Hematopoietic multipotent progenitor cell (in vitro differentiated cells): ENCODE measurements at regions not wholly inside any gene's neighbourhood (a gene's known extent, or its start where the extent isn't known, plus 50 kb on each side); places are given as distances from the start of the nearest gene placed in this dataset.

Experiments
- DNase-seq, 3 donors: peaks; one replicate each; pipeline ENCODE4 v3.0.0-alpha.2; 2011 to 2015; ENCODE audit warnings: low read depth in 2 of 3, low spot score in 2 of 3

- no peak for DNase-seq
These were observed 64.3 kb upstream of the TTC34 start for GRCh38 chr1:2865571-2866421.

- no peak for DNase-seq
These were observed 65.1 kb upstream of the TTC34 start for GRCh38 chr1:2866422-2867086.

- no peak for DNase-seq
These were observed 65.6 kb upstream of the TTC34 start for GRCh38 chr1:2867087-2867425.

- no peak for DNase-seq
These were observed 66.4 kb upstream of the TTC34 start for GRCh38 chr1:2867861-2868260.

GRCh38 chr1:2868571-2869195, 67.2 kb upstream of the TTC34 start:
- DNase-seq = peak in 2 of 3 donors; percentile 39 to 63

GRCh38 chr1:2871246-2871815, 69.8 kb upstream of the TTC34 start:
- DNase-seq = no peak

- no peak for DNase-seq
These were observed 72.7 kb upstream of the TTC34 start for GRCh38 chr1:2874207-2874606.

- no peak for DNase-seq
These were observed 73.4 kb upstream of the TTC34 start for GRCh38 chr1:2874607-2875480.

GRCh38 chr1:2875707-2876561, 74.4 kb upstream of the TTC34 start:
- no peak for DNase-seq

GRCh38 chr1:2876846-2877245, 75.4 kb upstream of the TTC34 start:
- no peak for DNase-seq

GRCh38 chr1:2877391-2877790, 75.9 kb upstream of the TTC34 start:
- DNase-seq = no peak

GRCh38 chr1:2878591-2878990, 77.1 kb upstream of the TTC34 start:
- no peak for DNase-seq

- DNase-seq = no peak
These were observed 77.5 kb upstream of the TTC34 start for GRCh38 chr1:2879026-2879425.

- DNase-seq = no peak
These were observed 78.1 kb upstream of the TTC34 start for GRCh38 chr1:2879591-2879990.

- no peak for DNase-seq
These were observed 78.6 kb upstream of the TTC34 start for GRCh38 chr1:2880086-2880485.

- DNase-seq = no peak
These were observed 79.4 kb upstream of the TTC34 start for GRCh38 chr1:2880812-2881295.

- DNase-seq = no peak
These were observed 80.1 kb upstream of the TTC34 start for GRCh38 chr1:2881556-2881955.

- no peak for DNase-seq
These were observed 81.6 kb upstream of the TTC34 start for GRCh38 chr1:2882966-2883696.

GRCh38 chr1:2885001-2885400, 83.5 kb upstream of the TTC34 start:
- DNase-seq = no peak
